ENCODE measurements at regions not wholly inside any gene's neighbourhood (a gene's known extent, or its start where the extent isn't known, plus 50 kb on each side); places are given as distances from the start of the nearest gene placed in this dataset.

GRCh38 chr9:81474125-81474524, 215.2 kb downstream of the TLE1 start:
- TF ChIP-seq CTCF (IDR thresholded peaks at IDR 0.05; ENCODE audit: low read depth, low read length), result no peak
- no peak for DNase-seq (ENCODE audit: extremely low read depth, low read depth)

GRCh38 chr9:81473708-81474107, 215.6 kb downstream of the TLE1 start:
- no peak for TF ChIP-seq CTCF (IDR thresholded peaks at IDR 0.05; ENCODE audit: low read depth, low read length)
- DNase-seq (ENCODE audit: extremely low read depth, low read depth), result no peak

GRCh38 chr9:81473206-81473605, 216.1 kb downstream of the TLE1 start:
- no peak for DNase-seq (ENCODE audit: extremely low read depth, low read depth)
- no peak for TF ChIP-seq CTCF (IDR thresholded peaks at IDR 0.05; ENCODE audit: low read depth, low read length)

- no peak for TF ChIP-seq CTCF (IDR thresholded peaks at IDR 0.05; ENCODE audit: low read depth, low read length)
- DNase-seq (ENCODE audit: extremely low read depth, low read depth), result no peak
Observed at GRCh38 chr9:81472701-81473100, 216.6 kb downstream of the TLE1 start.

GRCh38 chr9:81470864-81471263, 218.5 kb downstream of the TLE1 start:
- DNase-seq (ENCODE audit: extremely low read depth, low read depth), result no peak
- no peak for TF ChIP-seq CTCF (IDR thresholded peaks at IDR 0.05; ENCODE audit: low read depth, low read length)

- DNase-seq (ENCODE audit: extremely low read depth, low read depth), result no peak
- no peak for TF ChIP-seq CTCF (IDR thresholded peaks at IDR 0.05; ENCODE audit: low read depth, low read length)
Observed at GRCh38 chr9:81468084-81468595, 221.2 kb downstream of the TLE1 start.

- TF ChIP-seq CTCF (IDR thresholded peaks at IDR 0.05; ENCODE audit: low read depth, low read length), result no peak
- DNase-seq (ENCODE audit: extremely low read depth, low read depth), result no peak
Observed at GRCh38 chr9:81466981-81467380, 222.4 kb downstream of the TLE1 start.

All from AG09319 (cell line).